Upper lobe of left lung (tissue), 6 donors: ENCODE measurements at regions not wholly inside any gene's neighbourhood (a gene's known extent, or its start where the extent isn't known, plus 50 kb on each side); places are given as distances from the start of the nearest gene placed in this dataset.

Experiments used
- ATAC-seq, 2 donors: fragments of 200-7000 bp; cut with Tn5 transposase; one replicate each; pipeline ENCODE4 v1.9.1; 2022; ENCODE audit warnings: mild to moderate bottlenecking in 2 of 2, moderate library complexity in 2 of 2; ENCODE audit not compliant: low FRiP score in 2 of 2
- DNase-seq, 2 donors: peaks; one replicate each; pipeline ENCODE4 v3.0.0-alpha.2; 2019 to 2020
- H3K27ac ChIP-seq, 4 donors: fragments of 200-600 bp; sonication (generic); one replicate each; pipeline ENCODE4 v1.5.1; 2016 to 2019
- H3K27me3 ChIP-seq, 4 donors: fragments of 200-600 bp; sonication (generic); one replicate each; pipeline ENCODE4 v1.5.1; 2017 to 2019
- H3K36me3 ChIP-seq, 4 donors: fragments of 200-600 bp; sonication (generic); one replicate each; pipeline ENCODE4 v1.5.1; 2016 to 2019
- H3K4me1 ChIP-seq, 4 donors: fragments of 200-600 bp; sonication (generic); one replicate each; pipeline ENCODE4 v1.5.1; 2018 to 2019
- H3K4me3 ChIP-seq, 4 donors: fragments of 200-600 bp; sonication (generic); one replicate each; pipeline ENCODE4 v1.5.1; 2017 to 2019; ENCODE audit warnings: mild to moderate bottlenecking in 2 of 4, moderate library complexity in 1 of 4
- H3K9me3 ChIP-seq, 4 donors: fragments of 200-600 bp; sonication (generic); one replicate each; pipeline ENCODE4 v1.5.1; 2018 to 2019
- CTCF ChIP-seq, 6 experiments: fragments of 450-650 bp in 4 of 6; fragments of 200-600 bp in 2 of 6; sonication (generic) in 2 of 6; IDR thresholded peaks; one replicate each; pipeline ENCODE4 v1.5.1; 2016 to 2019; ENCODE audit warnings: antibody characterized with exemption in 6 of 6
- EP300 ChIP-seq, 4 donors: sonication (generic); formaldehyde crosslinking; IDR thresholded peaks; one replicate each; pipeline ENCODE4 v1.5.1; 2017; ENCODE audit warnings: antibody characterized with exemption in 4 of 4, control low read depth in 2 of 4
- POLR2A ChIP-seq, 4 donors: fragments of 450-650 bp; IDR thresholded peaks; one replicate each; pipeline ENCODE4 v1.5.1; 2016 to 2017; ENCODE audit warnings: antibody characterized with exemption in 4 of 4, mild to moderate bottlenecking in 2 of 4
- POLR2AphosphoS5 ChIP-seq, 2 donors: sonication (generic); formaldehyde crosslinking; IDR thresholded peaks; one replicate each; pipeline ENCODE4 v1.5.1; 2017; ENCODE audit warnings: antibody characterized with exemption in 2 of 2
- WGBS, 2 donors: methylation state at CpG; one replicate each; pipeline ENCODE4 v1.1.5; 2017 to 2018; 5-methylcytosine and 5-hydroxymethylcytosine counted together
- donor health status: DM: no; HTN: no; CAD: no; lungs with moderate emphysema.
- donor health status: DM: no; HTN: yes; CAD: no; lungs with severe emphysema.

- ATAC-seq (peak in 1 of 2 donors; percentile 1), DNase-seq (peak; percentile 48 to 83)
- H3K27me3 ChIP-seq: no peaks in the 10 kb centered on the region
- no peaks in the 10 kb centered on the region for H3K36me3 ChIP-seq
- TF ChIP-seq POLR2AphosphoS5 (IDR thresholded peaks at IDR 0.05) (no peak), POLR2A (IDR thresholded peaks at IDR 0.05) (no peak), CTCF (IDR thresholded peaks at IDR 0.05) (no peak), EP300 (IDR thresholded peaks at IDR 0.05) (no peak)
- H3K4me3 ChIP-seq: peak overlapping the region in 3 of 4 donors; percentile 29 to 48 (median 42)
- 5 to 36% methylated on average over 5 to 31 of the region's 31 CpGs for WGBS, 2 donors
- H3K4me1 ChIP-seq: peaks cover 43 to 53% (median 50%) of the 10 kb centered on the region in 4 donors
- H3K27ac ChIP-seq: peak overlapping the region; percentile 85 to 93 (median 87)
- H3K9me3 ChIP-seq: no peaks in the 10 kb centered on the region
Observed at GRCh38 chr3:177358977-177359592, 161.8 kb upstream of the TBL1XR1 start.

- H3K9me3 ChIP-seq: no peaks in the 10 kb centered on the region
- H3K27ac ChIP-seq: peak overlapping the region; percentile 85 to 93 (median 87)
- peaks cover 43 to 53% (median 50%) of the 10 kb centered on the region in 4 donors for H3K4me1 ChIP-seq
- TF ChIP-seq POLR2AphosphoS5 (IDR thresholded peaks at IDR 0.05): peak; percentile 99 to 100
- TF ChIP-seq EP300 (IDR thresholded peaks at IDR 0.05): peak in 3 of 4 donors; percentile 87 to 99 (median 98)
- TF ChIP-seq POLR2A (IDR thresholded peaks at IDR 0.05): peak in 2 of 4 donors; percentile 29 to 69
- TF ChIP-seq CTCF (IDR thresholded peaks at IDR 0.05): peak in 4 of 6 experiments; percentile 18 to 37 (median 27)
- no peaks in the 10 kb centered on the region for H3K27me3 ChIP-seq
- WGBS, 2 donors: 0% methylated on average over 7 to 18 of the region's 40 CpGs
- no peaks in the 10 kb centered on the region for H3K36me3 ChIP-seq
- ATAC-seq (peak; percentile 90 to 94), DNase-seq (peak; percentile 93 to 98)
- peak overlapping the region in 3 of 4 donors; percentile 29 to 48 (median 42) for H3K4me3 ChIP-seq
Observed at GRCh38 chr3:177359593-177360357, 162.5 kb upstream of the TBL1XR1 start.

- no peaks in the 10 kb centered on the region for H3K36me3 ChIP-seq
- H3K4me3 ChIP-seq: no peak overlapping the region
- WGBS, 2 donors: 65 to 76% methylated on average over 12 to 13 of the region's 13 CpGs
- DNase-seq: peak in 1 of 2 donors; percentile 52
- H3K27me3 ChIP-seq: no peaks in the 10 kb centered on the region
- TF ChIP-seq CTCF (IDR thresholded peaks at IDR 0.05) (no peak), POLR2AphosphoS5 (IDR thresholded peaks at IDR 0.05) (no peak), EP300 (IDR thresholded peaks at IDR 0.05) (no peak), POLR2A (IDR thresholded peaks at IDR 0.05) (no peak)
- peak in 1 of 2 donors; percentile 1 for ATAC-seq
- peaks cover 43 to 53% (median 50%) of the 10 kb centered on the region in 4 donors for H3K4me1 ChIP-seq
- no peaks in the 10 kb centered on the region for H3K9me3 ChIP-seq
- peak overlapping the region; percentile 85 to 93 (median 87) for H3K27ac ChIP-seq
Observed at GRCh38 chr3:177361081-177361938, 164.0 kb upstream of the TBL1XR1 start.

GRCh38 chr3:177362626-177363025, 165.3 kb upstream of the TBL1XR1 start:
- DNase-seq (no peak), ATAC-seq (no peak)
- WGBS, 2 donors: 82 to 85% methylated on average over 2 of the region's 2 CpGs
- H3K27me3 ChIP-seq: no peaks in the 10 kb centered on the region
- no peak for TF ChIP-seq POLR2AphosphoS5 (IDR thresholded peaks at IDR 0.05)
- TF ChIP-seq EP300 (IDR thresholded peaks at IDR 0.05): no peak
- TF ChIP-seq CTCF (IDR thresholded peaks at IDR 0.05): no peak
- TF ChIP-seq POLR2A (IDR thresholded peaks at IDR 0.05): no peak
- H3K9me3 ChIP-seq: no peaks in the 10 kb centered on the region
- no peak overlapping the region for H3K4me3 ChIP-seq
- H3K36me3 ChIP-seq: no peaks in the 10 kb centered on the region
- H3K27ac ChIP-seq: peak overlapping the region in 1 of 4 donors; percentile 93
- H3K4me1 ChIP-seq: peaks cover 33 to 40% (median 37%) of the 10 kb centered on the region in 4 donors
